ENCODE measurements at regions not wholly inside any gene's neighbourhood (a gene's known extent, or its start where the extent isn't known, plus 50 kb on each side); places are given as distances from the start of the nearest gene placed in this dataset.

DNA sequence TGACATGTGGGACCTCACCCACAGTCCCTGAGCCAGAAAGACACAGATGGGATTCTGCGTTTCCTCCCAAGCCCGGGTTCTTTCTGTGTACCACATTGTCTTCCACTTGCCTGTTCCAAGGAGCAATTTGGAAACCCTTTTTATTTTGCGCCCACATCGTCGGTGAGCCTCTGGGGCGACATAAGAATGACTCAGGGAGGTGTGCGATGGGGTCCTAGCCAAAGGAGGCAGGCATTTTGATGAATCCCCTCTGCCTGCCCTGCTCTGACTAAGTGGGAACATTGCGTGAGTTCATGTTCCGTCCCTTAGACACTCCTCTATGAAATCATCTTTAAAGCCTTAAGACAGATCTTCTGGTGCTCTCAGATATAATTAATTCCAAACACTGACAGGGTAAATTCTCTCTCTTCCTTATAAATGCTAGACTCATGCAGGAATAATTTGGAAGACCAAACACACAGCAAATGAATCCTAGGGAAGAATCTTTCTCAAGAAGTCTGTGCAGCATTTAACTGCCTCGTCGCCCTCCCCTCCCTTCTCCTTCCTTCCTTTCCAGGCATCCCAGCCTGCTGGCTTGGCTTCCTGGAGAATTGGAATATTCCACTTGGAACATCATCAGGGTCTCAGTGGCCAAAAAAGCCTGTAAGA lies 52.7 kb upstream of the FOXF1 start:
- Histone ChIP-seq H3K9me3 (ENCODE audit: control insufficient read depth, insufficient read depth, low read length) (peaks cover 3% of the 10 kb centered on the region), H3K36me3 (ENCODE audit: control insufficient read depth, insufficient read depth, low read length) (no peaks in the 10 kb centered on the region), H3K9ac (ENCODE audit: low read depth, low read length) (no peak overlapping the region), H3K4me3 (ENCODE audit: low read depth, low read length) (no peak overlapping the region), H3K27me3 (ENCODE audit: control insufficient read depth, insufficient read depth, low read length) (no peaks in the 10 kb centered on the region), H3K4me1 (ENCODE audit: control insufficient read depth, insufficient read depth, low read length) (no peaks in the 10 kb centered on the region)

- Histone ChIP-seq H3K9ac (ENCODE audit: low read depth, low read length) (no peak overlapping the region), H3K9me3 (ENCODE audit: control insufficient read depth, insufficient read depth, low read length) (peaks cover 3% of the 10 kb centered on the region), H3K4me1 (ENCODE audit: control insufficient read depth, insufficient read depth, low read length) (no peaks in the 10 kb centered on the region), H3K36me3 (ENCODE audit: control insufficient read depth, insufficient read depth, low read length) (no peaks in the 10 kb centered on the region), H3K4me3 (ENCODE audit: low read depth, low read length) (no peak overlapping the region), H3K27me3 (ENCODE audit: control insufficient read depth, insufficient read depth, low read length) (no peaks in the 10 kb centered on the region)
Measured at GRCh38 chr16:86458149-86458777, 52.1 kb upstream of the FOXF1 start.

- no peaks in the 10 kb centered on the region for H3K36me3 ChIP-seq (ENCODE audit: control insufficient read depth, insufficient read depth, low read length)
- no peak overlapping the region for H3K4me3 ChIP-seq (ENCODE audit: low read depth, low read length)
- peaks cover 3% of the 10 kb centered on the region for H3K9me3 ChIP-seq (ENCODE audit: control insufficient read depth, insufficient read depth, low read length)
- no peaks in the 10 kb centered on the region for H3K27me3 ChIP-seq (ENCODE audit: control insufficient read depth, insufficient read depth, low read length)
- no peaks in the 10 kb centered on the region for H3K4me1 ChIP-seq (ENCODE audit: control insufficient read depth, insufficient read depth, low read length)
- H3K9ac ChIP-seq (ENCODE audit: low read depth, low read length), result no peak overlapping the region
Measured at GRCh38 chr16:86459266-86459665, 51.1 kb upstream of the FOXF1 start.
